RPMI8226 (cell line): ENCODE measurements at regions not wholly inside any gene's neighbourhood (a gene's known extent, or its start where the extent isn't known, plus 50 kb on each side); places are given as distances from the start of the nearest gene placed in this dataset.
"Not testable (repeated sequence)": the region's sequence is repeated elsewhere in the genome, so short reads cannot be mapped to it uniquely, and the experiment has no call there.

ENCODE experiments used
- DNase-seq: peaks from one replicate; pipeline ENCODE4 v3.0.0-alpha.2; 2015

DNA sequence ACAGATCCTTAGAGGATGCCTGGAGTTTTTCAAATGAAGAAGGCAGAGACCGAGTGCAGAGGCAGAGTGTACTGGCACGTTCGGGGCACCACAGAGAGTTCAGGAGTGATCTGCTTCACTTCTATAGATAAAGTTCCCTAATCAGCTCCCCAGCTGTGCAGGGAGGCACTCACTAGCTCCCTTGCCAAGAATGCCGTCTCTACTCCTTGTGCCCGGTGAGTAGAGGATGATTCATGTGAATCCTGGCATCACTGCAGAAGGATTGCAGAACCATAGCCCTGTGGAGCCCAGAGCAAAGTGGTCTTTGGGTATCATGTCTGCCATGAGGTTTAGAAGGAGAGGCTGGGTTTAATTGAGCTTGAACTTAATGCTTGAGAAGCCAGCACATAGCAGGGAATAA, 510.1 kb upstream of the RAB6C start:
- DNase-seq, result no peak

DNA sequence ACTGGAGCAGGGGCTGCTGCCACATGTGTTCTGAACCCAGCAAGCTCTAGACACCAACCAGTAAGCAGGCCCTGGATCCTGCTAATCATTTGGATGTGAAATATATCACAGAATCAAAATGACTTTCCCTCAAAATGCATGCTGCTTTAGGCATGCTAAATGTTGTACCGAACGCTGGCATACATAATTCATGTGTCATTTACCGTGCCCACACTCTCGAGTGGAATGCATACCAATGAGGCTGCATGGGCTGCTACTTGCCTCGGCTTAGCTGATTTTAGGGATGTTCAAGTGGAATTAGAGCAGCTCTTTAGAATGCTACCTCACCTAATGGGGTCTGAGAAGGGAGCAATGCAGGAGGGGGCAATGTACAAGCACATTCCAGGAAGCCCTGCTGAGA, 509.6 kb upstream of the RAB6C start:
- DNase-seq, result no peak

DNA sequence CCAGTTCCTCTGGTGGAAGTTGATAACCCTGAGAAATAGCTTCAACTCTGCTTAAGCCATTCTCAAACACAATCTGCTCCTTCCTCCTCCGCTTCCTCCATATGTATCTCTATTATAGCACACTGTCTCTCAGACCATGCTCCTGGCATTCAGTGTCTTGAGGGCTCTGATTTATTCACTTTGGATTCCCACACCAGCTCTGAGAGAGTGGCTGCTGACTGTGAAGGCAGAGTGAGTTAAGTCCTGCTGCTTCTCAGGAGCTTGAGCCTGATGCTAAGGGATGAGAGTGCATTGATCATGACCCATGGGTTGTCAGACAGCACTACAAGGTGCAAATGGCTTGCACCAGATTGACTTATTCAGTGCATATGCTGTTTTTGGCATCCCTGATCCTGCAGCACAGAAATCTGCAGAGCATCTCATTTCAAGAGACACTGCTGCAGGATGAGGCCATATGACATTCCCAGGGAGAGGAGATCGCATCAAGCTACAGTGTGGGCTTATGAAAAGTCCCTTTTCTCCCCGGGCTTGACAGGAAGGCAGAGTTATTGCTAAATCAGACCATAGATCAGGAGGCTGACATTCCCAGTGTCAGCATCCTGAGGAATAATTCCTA, 500.5 kb upstream of the RAB6C start:
- DNase-seq, result no peak

DNA sequence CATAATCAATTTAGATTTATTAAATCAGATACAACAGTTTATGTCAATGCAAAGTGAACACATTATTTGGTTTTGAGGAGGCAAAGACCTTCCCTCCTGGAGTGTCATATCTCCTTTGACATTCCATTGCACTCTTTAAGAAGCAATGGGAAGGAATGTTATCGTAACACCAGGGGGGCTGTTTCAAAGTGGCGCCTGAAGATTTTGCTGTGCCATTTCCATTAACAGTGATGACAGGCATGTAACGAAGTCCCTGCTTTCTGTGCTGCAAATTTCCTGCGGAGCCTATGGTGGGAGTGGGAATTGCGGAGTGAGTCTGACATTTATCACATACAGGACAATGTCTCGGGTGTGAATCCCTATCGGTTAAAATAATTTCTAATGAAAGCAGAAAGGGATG, 499.6 kb upstream of the RAB6C start:
- DNase-seq, result no peak

DNA sequence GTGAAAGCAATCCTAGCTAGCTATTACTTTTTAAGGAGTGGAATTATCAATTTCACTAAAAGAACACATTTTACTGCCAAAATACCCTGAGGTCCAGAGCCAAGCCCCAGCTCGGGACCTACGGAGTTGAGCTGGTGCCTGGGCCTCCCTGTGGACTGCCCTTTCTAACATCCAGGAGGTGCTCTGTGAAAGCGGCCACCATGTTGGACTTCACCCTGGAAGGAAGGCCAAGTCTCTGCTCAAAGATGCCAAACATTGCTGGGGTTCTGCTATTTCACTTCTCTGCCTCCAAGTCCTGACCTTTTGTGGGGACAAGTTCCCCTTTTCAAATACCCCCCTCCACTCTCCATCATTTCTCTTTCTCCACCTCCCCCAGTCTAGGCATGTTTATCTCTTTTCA, 498.7 kb upstream of the RAB6C start:
- no peak for DNase-seq

DNA sequence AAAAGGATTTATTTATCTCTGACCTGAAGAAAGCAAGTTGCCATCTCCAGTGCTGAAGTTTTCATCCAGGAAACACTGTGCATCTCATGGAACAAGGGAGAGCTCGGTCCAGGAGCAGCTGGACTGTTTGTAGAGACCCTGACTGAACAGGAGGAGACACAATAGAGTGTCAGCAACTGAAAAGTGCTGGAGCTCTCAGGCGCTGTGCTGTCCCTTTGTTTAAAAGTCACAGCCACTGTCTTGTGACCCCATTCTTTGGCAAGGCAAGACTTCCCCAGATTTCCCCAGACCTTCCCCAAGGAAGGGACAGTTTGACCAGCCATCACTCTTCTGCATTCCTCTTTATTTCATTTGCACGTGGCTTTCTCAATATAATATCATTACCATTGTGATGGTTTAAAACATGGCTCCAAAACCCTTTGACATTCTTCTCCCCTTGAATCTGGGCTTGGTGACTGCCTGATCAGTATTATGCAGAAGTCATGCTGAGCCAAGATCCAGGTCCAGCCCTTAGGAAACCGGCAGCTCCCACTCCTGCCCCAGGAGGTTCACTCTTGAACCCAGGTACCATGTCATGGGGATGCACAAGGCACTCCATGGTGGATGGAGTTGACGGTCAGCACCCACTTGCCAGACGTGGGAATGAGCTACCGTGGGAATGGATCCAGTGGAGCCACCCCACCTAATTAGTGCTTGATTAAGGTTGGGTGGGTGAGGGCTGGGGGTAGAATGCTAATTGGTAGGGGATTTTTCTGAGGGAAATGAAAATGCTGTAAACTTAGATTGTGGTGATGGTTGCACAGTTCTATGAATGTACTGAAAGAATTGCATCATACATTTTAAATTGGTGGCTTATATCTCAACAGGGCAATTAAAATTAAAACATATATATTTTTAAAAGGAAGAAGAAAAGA, 497.9 kb upstream of the RAB6C start:
- DNase-seq, result no peak

- no peak for DNase-seq
These were observed 496.8 kb upstream of the RAB6C start for GRCh38 chr2:129482626-129483025.

GRCh38 chr2:129483366-129483765, 496.1 kb upstream of the RAB6C start:
- DNase-seq, result peak; percentile 42

DNA sequence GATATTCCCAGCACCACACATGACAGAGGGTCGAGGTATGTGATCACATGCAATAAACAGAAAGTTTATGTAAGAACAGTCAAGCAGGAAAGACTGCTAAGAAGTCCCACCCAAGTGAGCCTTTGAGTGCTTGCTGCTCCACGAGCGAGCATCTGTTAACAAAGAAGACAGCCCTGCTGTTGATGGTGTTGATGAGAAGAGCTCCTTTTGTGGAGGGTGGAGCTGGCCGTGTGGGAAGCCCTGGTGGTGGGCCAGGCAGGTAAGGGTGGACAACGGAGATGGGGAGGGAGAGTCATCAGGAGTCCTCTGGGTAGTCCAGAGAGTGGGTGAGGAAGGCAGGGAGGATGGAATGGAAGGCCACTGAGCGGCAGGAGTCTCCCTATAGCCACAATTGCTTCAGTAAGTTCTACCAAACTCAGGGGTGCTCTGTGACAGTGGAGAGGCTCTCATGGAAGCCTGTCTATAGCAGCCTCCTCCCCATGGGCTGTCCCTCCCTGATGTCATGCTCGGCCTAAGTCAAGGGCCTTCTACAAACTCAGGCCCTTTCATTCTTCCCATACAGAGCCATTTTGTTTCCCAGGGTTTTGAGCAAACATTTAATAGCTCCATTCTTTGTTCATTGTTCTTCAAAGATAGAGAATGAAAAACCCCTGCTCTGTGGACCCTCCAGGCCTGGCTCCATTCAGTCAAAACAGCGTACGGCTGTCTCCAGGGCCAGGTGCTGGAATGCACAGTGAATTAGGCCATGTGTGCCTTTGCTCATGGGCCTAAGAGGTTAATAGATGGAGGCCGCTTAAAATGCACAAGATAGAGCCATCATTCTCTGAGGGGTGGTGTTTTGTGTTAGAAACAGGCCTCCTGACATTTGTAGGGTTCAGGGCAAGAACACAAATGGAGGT, 494.2 kb upstream of the RAB6C start:
- DNase-seq, result no peak

- no peak for DNase-seq
These were observed 491.1 kb upstream of the RAB6C start for GRCh38 chr2:129488376-129488775.

- no peak for DNase-seq
These were observed 488.8 kb upstream of the RAB6C start for GRCh38 chr2:129490641-129491040.

GRCh38 chr2:129491308-129491707, 488.2 kb upstream of the RAB6C start:
- no peak for DNase-seq

DNA sequence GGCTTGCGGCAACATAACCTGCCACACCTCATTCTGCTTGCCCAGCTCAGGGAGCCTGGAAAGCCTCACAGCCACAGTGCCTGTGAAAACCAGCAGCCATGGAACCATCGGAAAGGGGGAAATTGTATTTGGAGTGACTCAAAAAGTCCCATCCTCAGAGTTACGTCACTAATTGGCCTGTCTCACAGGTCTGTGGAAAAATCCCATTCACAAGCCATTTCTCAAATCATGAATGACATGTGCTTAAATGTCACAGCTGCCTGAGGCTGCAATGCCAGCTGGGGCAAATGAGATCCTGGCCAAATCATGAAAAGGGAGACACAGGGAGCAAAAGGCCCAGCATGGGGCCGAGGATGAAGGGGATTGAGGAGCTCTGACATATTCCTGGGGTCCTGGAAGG, 486.9 kb upstream of the RAB6C start:
- DNase-seq, result no peak

DNA sequence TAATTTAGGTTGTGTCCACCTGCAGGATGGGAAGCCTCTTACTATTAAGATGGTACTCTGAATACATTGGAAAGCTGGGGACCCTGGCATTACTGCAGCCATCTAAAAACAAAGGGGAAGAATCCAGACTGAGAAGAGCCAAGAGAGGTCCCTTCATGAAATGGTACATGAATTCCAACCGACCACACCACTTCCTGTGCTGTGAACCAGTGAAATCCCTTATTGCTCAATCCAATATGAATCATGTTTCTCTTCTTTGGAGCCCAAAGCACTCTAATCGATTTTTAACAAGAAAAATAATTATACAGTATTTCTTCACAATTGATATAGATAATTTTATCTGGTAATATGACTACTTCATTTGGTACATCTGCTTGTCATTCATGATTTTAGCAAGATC, 479.7 kb upstream of the RAB6C start:
- no peak for DNase-seq

DNA sequence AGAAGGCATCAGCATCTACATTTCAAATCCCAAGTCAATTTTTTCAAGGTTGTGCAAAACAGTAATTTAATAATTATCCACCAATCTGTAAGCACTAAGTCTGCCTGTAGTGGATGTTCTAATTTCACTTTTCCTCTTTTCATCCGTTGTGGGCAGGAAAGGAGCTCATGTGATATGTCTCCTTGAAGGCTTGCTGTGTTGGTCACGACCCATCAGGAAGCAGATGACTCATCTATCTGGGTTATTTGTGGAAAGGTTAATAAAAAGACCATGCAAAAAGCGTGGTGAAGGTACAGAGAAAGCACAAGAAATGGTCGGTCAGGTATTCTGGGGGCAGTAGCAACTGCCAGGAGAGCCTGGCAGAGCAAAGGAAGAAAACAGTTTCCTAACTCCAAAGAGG, 476.7 kb upstream of the RAB6C start:
- DNase-seq, result no peak

- no peak for DNase-seq
These were observed 474.8 kb upstream of the RAB6C start for GRCh38 chr2:129504646-129505045.

DNA sequence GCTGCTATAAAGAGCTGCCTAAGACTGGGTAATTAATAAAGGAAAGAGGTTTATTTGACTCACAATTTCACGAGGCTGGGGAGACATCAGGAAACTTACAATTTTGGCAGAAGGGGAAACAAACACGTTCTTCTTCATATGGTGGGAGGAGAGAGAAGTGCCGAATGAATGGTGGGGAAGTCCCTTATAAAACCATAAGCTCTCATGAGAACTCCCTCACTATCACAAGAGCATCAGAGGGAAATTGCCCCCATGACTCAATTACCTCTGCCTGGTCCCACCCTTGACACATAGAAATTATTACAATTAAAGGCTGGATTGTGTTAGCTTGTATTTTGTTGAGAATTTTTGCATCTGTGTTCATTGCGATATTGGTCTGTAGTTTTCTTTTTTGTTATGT, 460.5 kb upstream of the RAB6C start:
- no peak for DNase-seq

DNA sequence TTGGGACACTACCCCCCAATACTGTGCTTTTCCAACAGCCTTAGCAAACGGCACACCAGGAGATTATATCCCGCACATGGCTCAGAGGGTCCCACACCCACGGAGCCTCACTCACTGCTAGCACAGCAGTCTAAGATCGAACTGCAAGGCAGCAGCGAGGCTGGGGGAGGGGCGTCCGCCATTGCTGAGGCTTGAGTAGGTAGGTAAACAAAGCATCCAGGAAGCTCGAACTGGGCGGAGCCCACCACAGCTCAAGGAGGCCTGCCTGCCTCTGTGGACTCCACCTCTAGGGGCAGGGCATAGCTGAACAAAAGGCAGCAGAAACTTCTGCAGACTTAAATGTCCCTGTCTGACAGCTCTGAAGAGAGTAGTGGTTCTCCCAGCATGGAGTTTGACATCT, 447.3 kb upstream of the RAB6C start:
- DNase-seq, result not testable (repeated sequence)

DNA sequence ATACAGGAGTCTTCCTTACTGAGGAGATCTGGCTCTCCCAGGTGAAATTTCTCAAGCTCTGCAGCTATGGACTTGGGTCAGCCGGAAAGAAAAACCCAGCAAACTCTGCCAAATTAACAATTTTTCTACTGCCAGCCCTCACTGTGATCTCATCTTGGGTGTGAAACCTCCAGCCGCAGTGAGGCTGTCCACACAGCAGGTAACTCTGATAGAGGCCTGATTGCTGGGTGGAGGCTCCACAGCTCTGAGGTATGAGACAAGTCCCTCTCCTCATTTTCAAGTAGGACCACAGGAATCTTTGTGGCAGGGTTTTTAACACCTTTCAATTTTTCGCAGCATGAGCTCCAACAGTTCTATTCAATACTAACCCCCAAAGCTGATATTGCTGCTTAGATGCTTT, 430.6 kb upstream of the RAB6C start:
- no peak for DNase-seq

- DNase-seq, result no peak
These were observed 428.9 kb upstream of the RAB6C start for GRCh38 chr2:129550536-129550935.

GRCh38 chr2:129554373-129554772, 425.1 kb upstream of the RAB6C start:
- no peak for DNase-seq

DNA sequence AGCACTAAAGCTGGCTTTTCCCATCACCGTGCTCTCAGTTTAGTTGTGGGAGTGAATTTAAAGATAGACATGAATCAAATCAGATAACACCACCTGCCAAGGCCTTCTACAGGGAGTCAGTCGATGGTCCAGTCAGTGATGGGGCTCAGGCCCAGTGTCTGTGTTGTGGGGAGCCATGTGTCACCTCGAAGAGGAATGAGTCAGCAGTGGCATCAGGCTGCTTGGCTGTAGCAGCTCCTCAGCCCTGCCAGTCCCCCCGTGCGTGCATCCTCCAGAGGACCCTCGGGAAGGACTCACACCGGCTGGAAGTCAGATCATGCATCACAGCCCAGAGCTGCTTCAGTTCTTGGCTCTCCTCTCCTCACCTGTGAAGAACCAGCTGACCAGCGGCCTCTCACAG, 420.4 kb upstream of the RAB6C start:
- no peak for DNase-seq

GRCh38 chr2:129565551-129566109, 413.8 kb upstream of the RAB6C start:
- DNase-seq, result no peak
